Activated naive CD8-positive, alpha-beta T cell treated with anti-CD3 and anti-CD28 coated beads, Interleukin-2, amount 10 ng/mL, durations not matched to agents 7 days and 5 days (primary cell): ENCODE measurements at regions not wholly inside any gene's neighbourhood (a gene's known extent, or its start where the extent isn't known, plus 50 kb on each side); places are given as distances from the start of the nearest gene placed in this dataset.

Experiments used
- ATAC-seq: fragments of 150-1000 bp; cut with Tn5 transposase; one replicate; pipeline ENCODE4 v1.10.0; 2021; ENCODE audit warnings: low read depth, moderate library complexity
- POLR2A ChIA-PET: fragments of 350-600 bp; sonication (Branson Sonifier 250); formaldehyde crosslinking; loops from one replicate; lab custom pipeline; 2021; ENCODE audit warnings: antibody characterized with exemption; lab: Charles Lee
- DNase-seq: peaks from one replicate; pipeline ENCODE4 v3.0.0; 2021
- H3K27ac Mint-ChIP-seq: one replicate; pipeline ENCODE4 v1.8.0; 2022; ENCODE audit warnings: mild to moderate bottlenecking, mixed read lengths
- H3K27me3 Mint-ChIP-seq: one replicate; pipeline ENCODE4 v1.8.0; 2022; ENCODE audit warnings: mild to moderate bottlenecking, moderate library complexity, mixed read lengths
- H3K36me3 Mint-ChIP-seq: one replicate; pipeline ENCODE4 v1.8.0; 2021; ENCODE audit warnings: mild to moderate bottlenecking, mixed read lengths
- H3K4me1 Mint-ChIP-seq: one replicate; pipeline ENCODE4 v1.8.0; 2021; ENCODE audit warnings: mixed read lengths
- H3K4me3 Mint-ChIP-seq: one replicate; pipeline ENCODE4 v1.8.0; 2022; ENCODE audit warnings: mild to moderate bottlenecking, moderate library complexity, mixed read lengths
- H3K9me3 Mint-ChIP-seq: one replicate; pipeline ENCODE4 v1.8.0; 2021; ENCODE audit warnings: mixed read lengths

GRCh38 chr18:40447820-40448219 is 1507.2 kb upstream of the PIK3C3 start:
- no peaks in the 10 kb centered on the region for H3K27me3 Mint-ChIP-seq
- H3K9me3 Mint-ChIP-seq: peaks cover under 1% of the 10 kb centered on the region
- no peaks in the 10 kb centered on the region for H3K36me3 Mint-ChIP-seq
- no peak overlapping the region for H3K4me3 Mint-ChIP-seq
- POLR2A ChIA-PET: no interaction called here
- ATAC-seq (no peak), DNase-seq (no peak)
- H3K4me1 Mint-ChIP-seq: no peaks in the 10 kb centered on the region
- no peak overlapping the region for H3K27ac Mint-ChIP-seq

GRCh38 chr18:40440088-40440487 is 1514.9 kb upstream of the PIK3C3 start:
- POLR2A ChIA-PET: no interaction called here
- Mint-ChIP-seq H3K4me1 (no peaks in the 10 kb centered on the region), H3K9me3 (peaks cover 1% of the 10 kb centered on the region), H3K27ac (no peak overlapping the region), H3K36me3 (no peaks in the 10 kb centered on the region), H3K27me3 (no peaks in the 10 kb centered on the region), H3K4me3 (no peak overlapping the region)
- DNase-seq: no peak
- no peak for ATAC-seq

DNA sequence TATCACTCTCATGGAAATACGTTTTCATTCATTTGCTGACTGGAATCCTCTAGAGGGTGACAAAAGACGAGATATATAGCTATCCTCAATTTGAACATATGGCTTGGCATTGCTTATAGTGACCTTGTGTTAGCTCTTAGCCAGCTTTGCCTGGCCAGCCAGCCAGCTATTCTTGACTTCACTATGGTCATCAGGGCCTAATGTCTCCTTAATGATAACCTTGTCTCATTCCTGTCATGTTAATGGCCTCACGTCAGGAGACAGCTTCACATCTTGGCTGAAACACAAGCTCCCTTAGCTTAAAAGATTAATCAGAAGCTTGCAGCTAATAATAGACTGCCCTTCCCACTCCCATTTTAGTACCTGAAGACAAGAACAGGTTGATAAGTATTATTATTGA is 1517.5 kb upstream of the PIK3C3 start:
- H3K27me3 Mint-ChIP-seq: no peaks in the 10 kb centered on the region
- H3K4me1 Mint-ChIP-seq: no peaks in the 10 kb centered on the region
- POLR2A ChIA-PET: no interaction called here
- H3K4me3 Mint-ChIP-seq: no peak overlapping the region
- H3K27ac Mint-ChIP-seq: no peak overlapping the region
- no peak for DNase-seq
- ATAC-seq: no peak
- no peaks in the 10 kb centered on the region for H3K36me3 Mint-ChIP-seq
- peaks cover 1% of the 10 kb centered on the region for H3K9me3 Mint-ChIP-seq

DNA sequence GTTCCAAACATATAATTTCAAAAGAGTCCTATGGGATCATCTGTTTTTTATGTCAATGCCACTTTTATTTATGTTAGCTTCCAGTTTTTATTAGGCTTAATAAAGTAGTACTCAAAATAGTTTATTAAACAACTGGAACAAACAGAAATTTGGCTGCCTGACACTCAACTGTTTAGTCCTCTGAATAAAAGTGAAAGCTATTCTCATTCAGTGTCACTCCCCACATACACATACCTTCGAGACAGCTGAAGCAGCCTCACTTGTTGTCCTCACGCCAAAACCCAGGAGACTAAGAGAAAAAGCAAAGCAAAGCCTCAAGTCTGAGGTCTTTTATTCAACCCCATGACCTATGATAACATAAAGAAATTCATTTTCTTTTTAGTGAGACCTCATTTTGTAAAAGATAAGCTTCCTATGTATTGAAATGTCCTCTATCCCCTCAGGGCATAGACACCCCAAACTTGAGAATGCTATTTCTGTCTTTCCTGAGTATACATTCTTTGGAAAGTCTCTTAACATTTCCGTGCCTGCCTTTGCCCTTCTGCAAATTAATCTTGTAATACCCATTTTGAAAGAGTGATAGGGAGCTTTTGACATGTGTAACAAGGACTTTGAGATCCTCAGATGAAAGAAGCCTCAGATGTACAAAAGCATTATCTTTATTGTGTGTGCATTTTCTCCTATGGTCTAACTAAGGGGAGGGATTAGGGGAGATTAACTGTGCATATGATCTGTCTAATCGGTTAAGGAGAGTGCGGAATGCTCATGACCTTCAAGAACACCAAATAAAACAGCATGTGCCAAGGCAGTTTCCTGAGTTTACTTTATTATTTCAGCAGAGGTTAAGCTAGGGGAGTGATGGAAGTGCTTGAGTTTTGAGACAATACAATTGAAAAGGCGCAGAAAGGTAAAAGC is 1523.7 kb upstream of the PIK3C3 start:
- Mint-ChIP-seq H3K9me3 (peaks cover 3% of the 10 kb centered on the region), H3K4me3 (no peak overlapping the region), H3K27ac (no peak overlapping the region), H3K36me3 (no peaks in the 10 kb centered on the region), H3K27me3 (no peaks in the 10 kb centered on the region), H3K4me1 (no peaks in the 10 kb centered on the region)
- ATAC-seq: no peak
- no peak for DNase-seq
- POLR2A ChIA-PET: no interaction called here

DNA sequence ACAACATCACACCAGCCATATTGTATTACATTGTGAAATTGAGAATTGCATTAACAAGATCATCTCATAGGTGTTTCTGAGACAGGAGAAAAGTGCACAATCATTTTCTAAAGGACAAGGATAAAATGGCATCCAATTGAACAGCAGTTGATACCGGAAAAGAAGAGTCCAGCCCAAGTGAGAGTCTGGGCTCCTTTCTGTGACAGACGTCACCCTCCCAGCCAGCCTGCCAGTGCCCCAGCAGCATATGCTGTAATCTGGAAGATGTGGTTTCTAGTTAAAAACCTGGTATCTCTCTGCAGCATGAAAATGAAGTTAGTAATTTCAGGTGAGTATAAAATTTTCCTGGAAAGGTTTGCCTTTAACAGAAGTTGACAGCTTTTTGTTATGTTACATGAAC is 1531.7 kb upstream of the PIK3C3 start:
- Mint-ChIP-seq H3K27ac (no peak overlapping the region), H3K27me3 (no peaks in the 10 kb centered on the region), H3K4me3 (no peak overlapping the region), H3K36me3 (no peaks in the 10 kb centered on the region), H3K4me1 (no peaks in the 10 kb centered on the region), H3K9me3 (peaks cover 4% of the 10 kb centered on the region)
- POLR2A ChIA-PET: no interaction called here
- no peak for DNase-seq
- ATAC-seq: no peak

DNA sequence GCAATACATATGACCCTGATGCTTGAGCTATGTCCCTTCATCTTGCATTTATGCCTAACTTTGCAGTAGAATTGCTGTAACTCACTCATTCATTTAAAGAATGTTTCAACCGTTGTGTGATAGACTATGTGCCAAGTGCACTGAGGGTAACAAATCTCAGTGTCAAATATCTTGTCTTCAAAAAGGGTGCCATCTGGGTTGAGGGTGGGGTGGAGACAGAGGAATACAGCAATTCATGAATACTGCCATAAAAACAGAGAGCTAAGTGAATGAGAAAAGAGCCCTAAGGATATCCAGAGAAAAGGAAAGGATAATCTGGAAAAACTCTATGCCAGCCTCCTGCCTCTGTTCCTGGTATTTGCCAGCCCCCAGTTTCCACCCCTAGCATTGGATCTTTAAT is 1534.4 kb upstream of the PIK3C3 start:
- POLR2A ChIA-PET: no interaction called here

GRCh38 chr18:40417501-40417900 is 1537.5 kb upstream of the PIK3C3 start:
- Mint-ChIP-seq H3K27ac (no peak overlapping the region), H3K4me1 (no peaks in the 10 kb centered on the region), H3K4me3 (no peak overlapping the region), H3K27me3 (no peaks in the 10 kb centered on the region), H3K36me3 (no peaks in the 10 kb centered on the region), H3K9me3 (peaks cover 2% of the 10 kb centered on the region)
- DNase-seq: no peak
- POLR2A ChIA-PET: no interaction called here
- ATAC-seq: no peak

More for the DNA sequence above, 1534.4 kb upstream of the PIK3C3 start:
- no peak for ATAC-seq
- H3K27ac Mint-ChIP-seq: no peak overlapping the region
- no peak for DNase-seq
- no peaks in the 10 kb centered on the region for H3K36me3 Mint-ChIP-seq
- no peaks in the 10 kb centered on the region for H3K27me3 Mint-ChIP-seq
- peaks cover 2% of the 10 kb centered on the region for H3K9me3 Mint-ChIP-seq
- H3K4me1 Mint-ChIP-seq: no peaks in the 10 kb centered on the region
- H3K4me3 Mint-ChIP-seq: no peak overlapping the region

DNA sequence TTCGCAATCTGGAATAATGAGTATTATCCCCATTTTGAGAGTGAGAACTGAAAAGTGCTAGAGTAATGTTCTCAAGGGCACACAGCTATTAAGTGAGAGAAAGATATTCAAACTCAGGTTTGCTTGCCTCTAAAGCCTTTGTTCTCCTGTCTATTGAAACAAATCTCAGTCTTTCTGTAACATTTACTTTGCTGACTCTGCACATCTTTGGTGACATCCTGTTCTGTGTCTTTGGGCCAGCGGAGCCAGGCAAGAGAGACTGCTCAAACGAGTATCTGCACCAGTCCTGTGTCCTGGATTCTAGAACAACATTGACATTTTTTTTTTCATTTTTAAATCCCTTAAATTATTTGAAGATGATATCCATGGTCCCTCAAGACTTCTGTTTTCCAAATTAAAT is 1539.2 kb upstream of the PIK3C3 start:
- no peak overlapping the region for H3K27ac Mint-ChIP-seq
- H3K36me3 Mint-ChIP-seq: no peaks in the 10 kb centered on the region
- ATAC-seq (no peak), DNase-seq (no peak)
- POLR2A ChIA-PET: no interaction called here
- H3K9me3 Mint-ChIP-seq: no peaks in the 10 kb centered on the region
- no peaks in the 10 kb centered on the region for H3K27me3 Mint-ChIP-seq
- no peak overlapping the region for H3K4me3 Mint-ChIP-seq
- H3K4me1 Mint-ChIP-seq: no peaks in the 10 kb centered on the region

- Mint-ChIP-seq H3K4me1 (no peaks in the 10 kb centered on the region), H3K4me3 (no peak overlapping the region), H3K9me3 (no peaks in the 10 kb centered on the region), H3K27me3 (no peaks in the 10 kb centered on the region), H3K27ac (no peak overlapping the region), H3K36me3 (no peaks in the 10 kb centered on the region)
- ATAC-seq (no peak), DNase-seq (no peak)
- POLR2A ChIA-PET: no interaction called here
Observed at GRCh38 chr18:40415176-40415791, 1539.8 kb upstream of the PIK3C3 start.

DNA sequence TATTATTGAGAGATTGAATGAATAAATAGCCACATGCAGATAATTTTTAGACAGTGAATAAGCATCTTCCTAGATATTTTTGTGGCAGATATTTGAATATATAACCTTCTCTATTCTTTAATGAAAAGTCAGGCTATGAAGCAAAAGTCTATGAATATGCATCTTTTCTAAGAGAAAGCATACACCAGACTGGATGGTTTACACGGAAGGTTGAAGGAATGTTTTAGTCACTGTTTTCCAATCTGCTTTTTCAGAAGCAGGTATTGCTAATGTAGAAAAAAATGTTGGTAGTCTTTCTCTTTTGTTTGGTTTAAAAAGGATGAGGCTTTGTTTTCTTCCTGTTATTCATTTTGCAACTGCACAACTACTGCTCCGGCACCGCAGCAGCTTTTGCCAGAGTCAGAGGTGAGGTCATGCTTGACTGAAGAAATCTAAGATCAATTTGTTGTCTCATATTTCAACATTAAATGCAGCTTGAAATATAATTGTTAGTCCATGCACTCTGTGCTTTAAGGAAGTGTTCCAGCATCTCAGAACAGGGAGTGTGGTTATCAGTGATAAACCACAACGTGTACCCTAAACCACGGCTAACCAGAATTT is 1540.8 kb upstream of the PIK3C3 start:
- Mint-ChIP-seq H3K4me1 (no peaks in the 10 kb centered on the region), H3K4me3 (no peak overlapping the region), H3K36me3 (no peaks in the 10 kb centered on the region), H3K27ac (no peak overlapping the region), H3K9me3 (no peaks in the 10 kb centered on the region), H3K27me3 (no peaks in the 10 kb centered on the region)
- POLR2A ChIA-PET: no interaction called here
- DNase-seq (no peak), ATAC-seq (no peak)

GRCh38 chr18:40413160-40413559 is 1541.9 kb upstream of the PIK3C3 start:
- no peaks in the 10 kb centered on the region for H3K27me3 Mint-ChIP-seq
- H3K4me1 Mint-ChIP-seq: no peaks in the 10 kb centered on the region
- H3K27ac Mint-ChIP-seq: no peak overlapping the region
- no peak overlapping the region for H3K4me3 Mint-ChIP-seq
- peaks cover 2% of the 10 kb centered on the region for H3K9me3 Mint-ChIP-seq
- POLR2A ChIA-PET: no interaction called here
- H3K36me3 Mint-ChIP-seq: no peaks in the 10 kb centered on the region
- ATAC-seq: no peak
- DNase-seq: no peak

DNA sequence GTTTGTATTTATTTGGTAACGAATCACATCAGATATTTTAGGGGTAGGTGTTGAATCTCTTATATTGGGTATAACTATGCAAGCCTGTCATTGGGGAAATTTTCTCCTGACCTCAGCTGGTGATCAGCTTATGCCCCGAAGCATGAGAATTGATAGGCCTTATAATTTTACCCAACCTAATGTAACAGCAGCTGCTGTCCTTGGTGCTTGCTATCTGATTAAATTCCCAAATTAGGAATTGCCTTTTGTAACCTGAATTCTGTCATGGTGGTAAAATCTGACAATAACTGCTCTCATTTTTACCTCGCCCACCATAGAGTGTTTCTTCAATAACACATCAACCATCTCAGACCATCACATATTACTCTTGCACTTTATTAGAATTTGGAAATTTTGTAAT is 1542.6 kb upstream of the PIK3C3 start:
- H3K27me3 Mint-ChIP-seq: no peaks in the 10 kb centered on the region
- DNase-seq (no peak), ATAC-seq (no peak)
- POLR2A ChIA-PET: no interaction called here
- H3K4me3 Mint-ChIP-seq: no peak overlapping the region
- no peaks in the 10 kb centered on the region for H3K4me1 Mint-ChIP-seq
- H3K9me3 Mint-ChIP-seq: peaks cover 2% of the 10 kb centered on the region
- H3K36me3 Mint-ChIP-seq: no peaks in the 10 kb centered on the region
- no peak overlapping the region for H3K27ac Mint-ChIP-seq

GRCh38 chr18:40407909-40408308 is 1547.1 kb upstream of the PIK3C3 start:
- no peak overlapping the region for H3K27ac Mint-ChIP-seq
- H3K4me3 Mint-ChIP-seq: no peak overlapping the region
- H3K36me3 Mint-ChIP-seq: no peaks in the 10 kb centered on the region

GRCh38 chr18:40404284-40404683 is 1550.8 kb upstream of the PIK3C3 start:
- no peak overlapping the region for H3K4me3 Mint-ChIP-seq
- no peaks in the 10 kb centered on the region for H3K36me3 Mint-ChIP-seq
- no peak overlapping the region for H3K27ac Mint-ChIP-seq
- no peaks in the 10 kb centered on the region for H3K4me1 Mint-ChIP-seq
- POLR2A ChIA-PET: no interaction called here
- ATAC-seq (no peak), DNase-seq (no peak)
- H3K27me3 Mint-ChIP-seq: no peaks in the 10 kb centered on the region
- peaks cover 5% of the 10 kb centered on the region for H3K9me3 Mint-ChIP-seq

More at GRCh38 chr18:40407909-40408308, 1547.1 kb upstream of the PIK3C3 start:
- no peaks in the 10 kb centered on the region for H3K4me1 Mint-ChIP-seq
- no peaks in the 10 kb centered on the region for H3K27me3 Mint-ChIP-seq
- no peak for ATAC-seq
- H3K9me3 Mint-ChIP-seq: peaks cover 5% of the 10 kb centered on the region
- DNase-seq: no peak
- POLR2A ChIA-PET: no interaction called here
